HUES6 (cell line): ENCODE measurements at regions not wholly inside any gene's neighbourhood (a gene's known extent, or its start where the extent isn't known, plus 50 kb on each side); places are given as distances from the start of the nearest gene placed in this dataset.

Experiments
- H3K27ac ChIP-seq: 2 replicates; pipeline ENCODE4 v1.7.0; 2013; ENCODE audit warnings: low read depth, mild to moderate bottlenecking, low read length, inconsistent platforms
- H3K27me3 ChIP-seq: 2 replicates; pipeline ENCODE4 v1.6.1; 2013; ENCODE audit warnings: low read length; ENCODE audit not compliant: control insufficient read depth, insufficient read depth
- H3K36me3 ChIP-seq: 2 replicates; pipeline ENCODE4 v1.6.1; 2013; ENCODE audit warnings: low read length; ENCODE audit not compliant: control insufficient read depth, insufficient read depth
- H3K4me1 ChIP-seq: 2 replicates; pipeline ENCODE4 v1.6.1; 2013; ENCODE audit warnings: low read length; ENCODE audit not compliant: control insufficient read depth, insufficient read depth
- H3K4me3 ChIP-seq: 2 replicates; pipeline ENCODE4 v1.5.1; 2013; ENCODE audit warnings: low read depth, low read length
- H3K9ac ChIP-seq: one replicate; pipeline ENCODE4 v1.6.1; 2013; ENCODE audit warnings: mild to moderate bottlenecking, low read length
- H3K9me3 ChIP-seq: 2 replicates; pipeline ENCODE4 v1.6.1; 2013; ENCODE audit warnings: low read depth, low read length; ENCODE audit not compliant: control insufficient read depth, insufficient read depth

DNA sequence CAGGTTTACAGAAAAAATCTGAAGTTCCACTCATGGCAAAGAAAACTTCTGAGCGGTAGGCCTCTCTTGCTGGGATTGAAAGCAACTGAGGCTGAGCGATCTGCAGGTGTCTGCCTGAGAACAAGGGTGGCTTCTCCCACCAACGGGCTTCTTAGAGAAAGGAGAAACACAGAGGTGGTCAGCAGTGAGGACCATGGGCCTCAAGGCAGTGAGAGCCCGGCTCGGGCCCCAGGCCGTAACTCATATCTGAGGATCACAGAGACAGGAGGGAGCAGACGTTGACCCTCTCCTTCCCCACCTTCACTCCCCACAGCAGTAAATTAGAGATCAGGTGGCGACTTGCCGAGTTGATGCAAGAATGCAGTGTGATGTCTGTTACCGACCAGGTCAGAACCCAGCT lies 50.9 kb upstream of the RTL6 start:
- H3K4me1 ChIP-seq = peaks cover under 1% of the 10 kb centered on the region; the same call in 1 of the 2 replicates
- no peaks in the 10 kb centered on the region for H3K9me3 ChIP-seq
- H3K36me3 ChIP-seq = no peaks in the 10 kb centered on the region
- no peak overlapping the region for H3K4me3 ChIP-seq
- H3K27me3 ChIP-seq = peaks cover 3% of the 10 kb centered on the region; the same call in 1 of the 2 replicates
- H3K27ac ChIP-seq = no peak overlapping the region
- H3K9ac ChIP-seq = no peak overlapping the region
